ENCODE measurements at regions not wholly inside any gene's neighbourhood (a gene's known extent, or its start where the extent isn't known, plus 50 kb on each side); places are given as distances from the start of the nearest gene placed in this dataset.

GRCh38 chr9:103674271-103674670 is 419.8 kb upstream of the SMC2 start:
- no peaks in the 10 kb centered on the region for H3K36me3 Mint-ChIP-seq (ENCODE audit: low read depth)
- H3K27ac Mint-ChIP-seq = no peak overlapping the region
- TF ChIP-seq CTCF (IDR thresholded peaks at IDR 0.05) = no peak
- no peaks in the 10 kb centered on the region for H3K4me1 Mint-ChIP-seq (ENCODE audit: low read depth)
- H3K9me3 Mint-ChIP-seq = peaks cover 23% of the 10 kb centered on the region
- H3K4me3 Mint-ChIP-seq = no peak overlapping the region
- no peaks in the 10 kb centered on the region for H3K27me3 Mint-ChIP-seq (ENCODE audit: insufficient read depth)
- DNase-seq = no peak

- no peak for DNase-seq
- Mint-ChIP-seq H3K4me3 (no peak overlapping the region), H3K4me1 (ENCODE audit: low read depth) (no peaks in the 10 kb centered on the region), H3K36me3 (ENCODE audit: low read depth) (no peaks in the 10 kb centered on the region), H3K27ac (no peak overlapping the region), H3K27me3 (ENCODE audit: insufficient read depth) (no peaks in the 10 kb centered on the region), H3K9me3 (peaks cover 22% of the 10 kb centered on the region)
- TF ChIP-seq CTCF (IDR thresholded peaks at IDR 0.05) = no peak
Observed at GRCh38 chr9:103680581-103680980, 413.5 kb upstream of the SMC2 start.

GRCh38 chr9:103681435-103681834 is 412.7 kb upstream of the SMC2 start:
- Mint-ChIP-seq H3K36me3 (ENCODE audit: low read depth) (no peaks in the 10 kb centered on the region), H3K4me3 (no peak overlapping the region), H3K27ac (no peak overlapping the region), H3K27me3 (ENCODE audit: insufficient read depth) (no peaks in the 10 kb centered on the region), H3K4me1 (ENCODE audit: low read depth) (no peaks in the 10 kb centered on the region), H3K9me3 (peaks cover 16% of the 10 kb centered on the region)
- TF ChIP-seq CTCF (IDR thresholded peaks at IDR 0.05) = no peak
- no peak for DNase-seq

- no peak for TF ChIP-seq CTCF (IDR thresholded peaks at IDR 0.05)
- no peak for DNase-seq
- Mint-ChIP-seq H3K27ac (no peak overlapping the region), H3K9me3 (peaks cover 21% of the 10 kb centered on the region), H3K27me3 (ENCODE audit: insufficient read depth) (no peaks in the 10 kb centered on the region; the same call in 1 of the 2 replicates), H3K36me3 (ENCODE audit: low read depth) (no peaks in the 10 kb centered on the region), H3K4me1 (ENCODE audit: low read depth) (no peaks in the 10 kb centered on the region), H3K4me3 (no peak overlapping the region)
Observed at GRCh38 chr9:103700195-103700962, 393.7 kb upstream of the SMC2 start.

- Mint-ChIP-seq H3K36me3 (ENCODE audit: low read depth) (no peaks in the 10 kb centered on the region), H3K9me3 (peaks cover 25% of the 10 kb centered on the region), H3K27me3 (ENCODE audit: insufficient read depth) (no peaks in the 10 kb centered on the region; the same call in 1 of the 2 replicates), H3K4me3 (no peak overlapping the region), H3K27ac (no peak overlapping the region), H3K4me1 (ENCODE audit: low read depth) (no peaks in the 10 kb centered on the region)
- DNase-seq = no peak
- no peak for TF ChIP-seq CTCF (IDR thresholded peaks at IDR 0.05)
Observed at GRCh38 chr9:103702572-103702971, 391.5 kb upstream of the SMC2 start.
